ENCODE measurements at regions not wholly inside any gene's neighbourhood (a gene's known extent, or its start where the extent isn't known, plus 50 kb on each side); places are given as distances from the start of the nearest gene placed in this dataset.

DNA sequence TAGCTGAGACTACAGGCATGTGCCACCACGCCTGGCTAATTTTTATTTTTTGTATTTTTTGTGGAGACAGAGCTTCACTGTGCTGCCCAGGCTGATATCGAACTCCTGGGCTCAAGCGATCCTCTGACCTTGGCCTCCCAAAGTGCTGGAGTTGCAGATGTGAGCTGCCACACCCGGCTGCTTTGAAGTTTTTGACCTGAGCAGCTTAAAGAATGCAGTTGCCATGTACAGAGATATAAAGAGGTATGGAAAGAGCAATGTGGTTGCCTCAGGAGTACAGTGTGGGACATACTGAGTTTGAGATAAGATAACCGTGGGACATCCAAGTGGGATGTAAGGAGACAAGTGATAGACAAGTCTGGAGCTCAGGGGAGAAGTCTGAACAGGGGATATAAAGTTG lies 82.7 kb upstream of the LSM14A start:
- TF ChIP-seq, protein P1, sequence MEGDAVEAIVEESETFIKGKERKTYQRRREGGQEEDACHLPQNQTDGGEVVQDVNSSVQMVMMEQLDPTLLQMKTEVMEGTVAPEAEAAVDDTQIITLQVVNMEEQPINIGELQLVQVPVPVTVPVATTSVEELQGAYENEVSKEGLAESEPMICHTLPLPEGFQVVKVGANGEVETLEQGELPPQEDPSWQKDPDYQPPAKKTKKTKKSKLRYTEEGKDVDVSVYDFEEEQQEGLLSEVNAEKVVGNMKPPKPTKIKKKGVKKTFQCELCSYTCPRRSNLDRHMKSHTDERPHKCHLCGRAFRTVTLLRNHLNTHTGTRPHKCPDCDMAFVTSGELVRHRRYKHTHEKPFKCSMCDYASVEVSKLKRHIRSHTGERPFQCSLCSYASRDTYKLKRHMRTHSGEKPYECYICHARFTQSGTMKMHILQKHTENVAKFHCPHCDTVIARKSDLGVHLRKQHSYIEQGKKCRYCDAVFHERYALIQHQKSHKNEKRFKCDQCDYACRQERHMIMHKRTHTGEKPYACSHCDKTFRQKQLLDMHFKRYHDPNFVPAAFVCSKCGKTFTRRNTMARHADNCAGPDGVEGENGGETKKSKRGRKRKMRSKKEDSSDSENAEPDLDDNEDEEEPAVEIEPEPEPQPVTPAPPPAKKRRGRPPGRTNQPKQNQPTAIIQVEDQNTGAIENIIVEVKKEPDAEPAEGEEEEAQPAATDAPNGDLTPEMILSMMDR (conservative IDR thresholded peaks at IDR 0.05 in 1 of 2, IDR thresholded peaks at IDR 0.05 in 1 of 2; ENCODE audit: extremely low read depth in 1 of 2, insufficient read depth in 1 of 2, low read depth in 1 of 2, low read length in 2 of 2), result no peak
- TF ChIP-seq EZH2 (IDR thresholded peaks at IDR 0.05; ENCODE audit: borderline replicate concordance, low read length), result no peak
